Kidney glomerular epithelial cell (primary cell): ENCODE measurements at regions not wholly inside any gene's neighbourhood (a gene's known extent, or its start where the extent isn't known, plus 50 kb on each side); places are given as distances from the start of the nearest gene placed in this dataset.

Experiments
- DNase-seq: peaks from one replicate; lab custom pipeline; 2025; lab: John Stamatoyannopoulos, UW

- DNase-seq = no peak
Observed at GRCh38 chr17:54718286-54718685, 182.4 kb upstream of the TOM1L1 start.

GRCh38 chr17:54727624-54728023 lies 173.0 kb upstream of the TOM1L1 start:
- no peak for DNase-seq

- no peak for DNase-seq
Observed at GRCh38 chr17:54736573-54736972, 164.1 kb upstream of the TOM1L1 start.

- no peak for DNase-seq
Observed at GRCh38 chr17:54738496-54738895, 162.2 kb upstream of the TOM1L1 start.

- no peak for DNase-seq
Observed at GRCh38 chr17:54744750-54745149, 155.9 kb upstream of the TOM1L1 start.

GRCh38 chr17:54745239-54745638 lies 155.4 kb upstream of the TOM1L1 start:
- DNase-seq = no peak

- no peak for DNase-seq
Observed at GRCh38 chr17:54745862-54746261, 154.8 kb upstream of the TOM1L1 start.

GRCh38 chr17:54749157-54749556 lies 151.5 kb upstream of the TOM1L1 start:
- no peak for DNase-seq

- DNase-seq = no peak
Observed at GRCh38 chr17:54754560-54754959, 146.1 kb upstream of the TOM1L1 start.

- no peak for DNase-seq
Observed at GRCh38 chr17:54760836-54761235, 139.8 kb upstream of the TOM1L1 start.

- DNase-seq = no peak
Observed at GRCh38 chr17:54770836-54771235, 129.8 kb upstream of the TOM1L1 start.

- peak; percentile 34 for DNase-seq
Observed at GRCh38 chr17:54771409-54771915, 129.2 kb upstream of the TOM1L1 start.

GRCh38 chr17:54780238-54780637 lies 120.4 kb upstream of the TOM1L1 start:
- no peak for DNase-seq

GRCh38 chr17:54781389-54781788 lies 119.3 kb upstream of the TOM1L1 start:
- no peak for DNase-seq

- no peak for DNase-seq
Observed at GRCh38 chr17:54784305-54784704, 116.3 kb upstream of the TOM1L1 start.

GRCh38 chr17:54785643-54786268 lies 114.9 kb upstream of the TOM1L1 start:
- no peak for DNase-seq

GRCh38 chr17:54789101-54789880 lies 111.4 kb upstream of the TOM1L1 start:
- DNase-seq = no peak

GRCh38 chr17:54793271-54793670 lies 107.4 kb upstream of the TOM1L1 start:
- no peak for DNase-seq

- no peak for DNase-seq
Observed at GRCh38 chr17:54795046-54795445, 105.6 kb upstream of the TOM1L1 start.

GRCh38 chr17:54807331-54807730 lies 93.3 kb upstream of the TOM1L1 start:
- no peak for DNase-seq

GRCh38 chr17:54813896-54814295 lies 86.8 kb upstream of the TOM1L1 start:
- no peak for DNase-seq

GRCh38 chr17:54814371-54814770 lies 86.3 kb upstream of the TOM1L1 start:
- no peak for DNase-seq

GRCh38 chr17:54834086-54834485 lies 66.6 kb upstream of the TOM1L1 start:
- DNase-seq = no peak

- DNase-seq = no peak
Observed at GRCh38 chr17:54835015-54835414, 65.6 kb upstream of the TOM1L1 start.
